NOMO-1 (cell line): ENCODE measurements at regions not wholly inside any gene's neighbourhood (a gene's known extent, or its start where the extent isn't known, plus 50 kb on each side); places are given as distances from the start of the nearest gene placed in this dataset.
A peak's percentile ranks its signal among the peaks of the same experiment; 100 is the strongest.
"Not testable (repeated sequence)": the region's sequence is repeated elsewhere in the genome, so short reads cannot be mapped to it uniquely, and the experiment has no call there.

ENCODE experiments used
- DNase-seq, 2 experiments: peaks; one replicate each; lab custom pipeline; 2025; ENCODE audit not compliant: unreplicated experiment in 2 of 2; lab: John Stamatoyannopoulos, UW

DNA sequence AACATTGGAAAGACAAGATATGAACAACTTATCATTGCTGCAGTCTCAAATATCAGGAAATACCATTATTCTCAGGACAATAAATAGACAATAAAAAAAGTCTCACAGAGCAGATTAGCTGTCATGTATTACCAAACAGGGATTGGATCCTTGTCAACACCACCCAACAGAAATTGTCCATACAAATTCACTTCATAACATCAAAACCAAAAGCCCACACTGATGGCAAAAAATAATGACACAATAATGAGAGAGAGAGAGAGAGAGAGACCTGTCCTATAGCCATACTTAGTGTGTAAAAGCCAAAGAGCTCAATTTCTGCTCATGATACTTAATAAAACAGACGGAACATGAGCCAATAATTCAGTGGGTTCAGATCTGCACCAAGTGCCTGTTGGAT lies 96.5 kb downstream of the PPIAL4G start:
- no peak for DNase-seq

DNA sequence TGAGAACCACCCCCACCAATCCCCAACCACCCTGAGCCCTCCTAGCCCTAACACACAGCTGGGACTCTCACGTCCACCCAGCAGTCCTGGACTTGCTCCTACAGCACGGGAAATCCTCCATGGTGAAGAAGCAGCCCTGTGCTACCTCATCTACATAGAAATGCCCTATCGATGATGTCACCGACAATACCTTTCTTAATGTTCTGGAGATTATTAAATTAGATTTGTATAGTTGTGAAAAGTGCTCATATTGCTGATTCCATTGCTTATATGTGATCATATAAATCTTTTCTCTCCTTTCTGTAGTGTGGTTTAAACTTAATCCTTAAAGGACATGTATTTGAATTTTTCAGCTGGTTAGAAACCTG lies 97.1 kb downstream of the PPIAL4G start:
- DNase-seq: not testable (repeated sequence)

DNA sequence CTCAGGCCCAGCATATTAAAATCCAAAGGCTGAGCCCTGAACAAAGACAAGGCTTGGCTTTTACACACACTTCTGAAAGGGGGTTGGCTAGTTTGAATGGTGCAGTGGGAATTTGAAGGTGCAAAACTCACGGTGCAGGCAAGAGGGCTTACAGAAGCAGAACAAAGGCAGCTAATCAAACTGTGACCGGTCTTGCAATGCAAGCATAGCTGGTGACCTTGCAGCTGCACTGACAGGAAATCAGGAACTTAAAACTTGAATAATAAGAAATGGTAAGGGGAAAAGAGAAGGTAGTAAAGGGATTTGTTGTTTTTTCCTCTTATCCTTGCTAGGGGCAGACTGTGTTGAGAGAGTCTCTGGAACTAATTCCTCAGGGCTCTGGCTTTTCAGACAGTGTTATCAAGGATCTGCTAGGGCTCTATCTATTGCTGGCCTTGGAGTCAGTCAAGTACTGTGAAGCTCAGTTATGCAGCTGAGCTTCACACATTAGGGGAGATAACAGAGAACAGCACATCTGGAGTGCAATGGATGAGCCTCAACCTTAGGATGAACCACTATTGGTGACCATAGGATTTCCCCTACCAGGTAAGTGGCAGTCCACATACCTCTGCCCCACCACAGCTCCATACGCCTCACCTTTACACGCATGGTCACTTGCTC lies 97.6 kb downstream of the PPIAL4G start:
- DNase-seq: peak in 1 of 2 experiments; percentile 35

DNA sequence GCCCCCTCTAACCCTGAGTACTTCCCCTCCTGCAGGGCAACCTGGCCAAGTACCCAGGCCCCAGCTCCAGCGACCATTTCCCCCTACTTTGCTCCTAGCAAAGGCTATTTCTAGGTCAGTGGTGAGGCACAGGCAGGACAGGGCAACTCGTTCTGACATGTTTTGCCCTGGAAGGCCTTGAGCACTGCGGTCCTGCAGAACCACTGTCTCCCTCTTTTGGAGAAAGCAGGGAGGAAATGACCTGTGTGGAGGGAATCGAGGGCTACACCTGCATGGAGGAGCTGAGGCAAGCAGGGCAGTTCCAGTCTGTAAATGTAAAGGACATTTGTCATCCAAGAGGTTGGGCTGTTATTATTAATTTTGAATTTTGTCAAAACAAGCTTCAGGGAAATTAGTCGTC lies 99.1 kb downstream of the PPIAL4G start:
- no peak for DNase-seq

DNA sequence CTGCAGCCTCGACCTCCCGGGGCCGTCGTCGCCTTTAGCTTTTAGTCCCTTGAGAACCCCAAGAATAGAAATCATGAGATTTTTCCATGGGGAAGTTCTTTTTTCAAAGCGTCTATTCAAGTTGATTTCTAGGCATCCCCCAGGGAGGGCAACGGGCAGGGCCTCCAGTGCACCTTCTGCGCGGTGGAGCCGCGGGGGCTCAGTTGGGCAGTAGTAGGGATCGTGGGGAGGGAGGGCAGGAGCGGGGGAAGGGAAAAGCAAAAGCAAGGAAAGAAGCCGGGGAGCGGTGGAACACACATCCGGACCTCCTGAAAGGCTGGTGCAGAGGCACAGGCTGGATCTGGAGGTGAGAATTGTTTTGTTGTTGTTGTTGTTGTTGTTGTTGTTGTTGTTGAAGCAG lies 103.4 kb downstream of the PPIAL4G start:
- no peak for DNase-seq

DNA sequence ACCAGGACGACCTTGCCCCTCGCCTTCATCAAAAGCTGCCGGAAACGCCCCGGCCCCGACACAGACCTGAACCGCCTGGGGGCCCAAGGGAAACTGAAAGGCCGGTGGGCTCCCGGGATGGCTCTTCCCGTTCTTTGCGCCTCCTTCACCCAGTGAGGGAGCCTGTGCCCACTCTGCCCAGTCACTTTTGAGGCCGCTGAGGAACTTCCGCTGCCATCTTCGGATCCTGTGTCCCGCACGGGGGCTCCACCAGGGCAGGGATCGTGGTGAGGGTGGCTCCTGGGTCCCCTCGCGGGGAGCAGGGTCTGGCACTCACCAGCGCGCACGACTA lies 104.0 kb downstream of the PPIAL4G start:
- DNase-seq: no peak

DNA sequence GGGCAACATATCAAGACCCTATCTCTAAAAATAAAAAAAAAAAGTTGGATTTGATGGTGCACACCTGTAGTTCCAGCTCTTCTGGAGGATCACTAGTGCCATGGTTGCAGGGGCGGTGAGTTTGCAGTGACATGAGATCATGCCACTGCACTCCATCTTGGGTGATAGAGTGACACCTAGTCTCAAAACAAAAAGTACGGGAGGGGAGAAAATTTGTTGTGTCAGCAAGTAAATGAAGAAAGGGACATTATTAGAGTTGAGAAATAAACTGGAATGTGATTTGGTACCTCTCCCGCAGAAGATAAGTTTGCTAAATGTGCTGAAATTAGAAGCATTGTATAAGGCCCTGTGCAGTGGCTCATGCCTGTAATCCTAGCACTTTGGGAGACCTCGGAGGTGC lies 105.1 kb downstream of the PPIAL4G start:
- DNase-seq: not testable (repeated sequence)

DNA sequence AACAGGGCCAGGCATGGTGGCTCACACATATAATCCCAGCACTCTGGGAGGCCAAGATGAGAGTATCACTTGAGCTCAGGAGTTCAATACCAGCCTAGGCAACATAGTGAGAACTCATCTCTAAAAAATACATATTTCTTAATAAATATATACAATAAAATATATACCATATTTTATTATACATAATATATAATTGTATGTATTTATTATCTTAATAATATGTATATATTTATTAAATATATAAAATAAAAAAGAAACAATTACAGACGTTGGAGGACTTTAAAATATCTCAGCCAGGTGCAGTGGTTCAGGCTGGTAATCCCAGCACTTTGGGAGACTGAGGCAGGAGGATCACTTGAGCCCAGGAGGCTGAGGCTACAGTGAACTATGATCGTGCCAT lies 106.1 kb downstream of the PPIAL4G start:
- not testable (repeated sequence) for DNase-seq

DNA sequence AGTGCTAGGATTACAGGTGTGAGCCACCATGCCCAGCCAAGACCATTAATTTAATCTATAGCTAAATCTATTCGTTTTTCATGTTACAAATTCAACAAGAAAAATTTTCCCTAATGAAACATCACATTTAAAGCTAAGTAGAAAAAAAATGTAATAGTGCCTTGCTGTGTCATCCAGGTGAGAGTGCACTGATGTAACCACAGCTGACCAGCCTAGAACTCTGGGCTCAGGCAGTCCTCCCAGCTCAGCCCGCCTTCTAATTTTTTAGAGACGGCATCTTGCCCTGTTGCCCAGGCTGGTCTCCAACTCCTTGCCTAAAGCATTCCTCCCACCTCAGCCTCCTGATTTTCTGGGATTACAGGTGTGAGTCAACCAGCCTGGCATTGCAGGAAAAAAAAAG lies 109.0 kb downstream of the PPIAL4G start:
- no peak for DNase-seq

DNA sequence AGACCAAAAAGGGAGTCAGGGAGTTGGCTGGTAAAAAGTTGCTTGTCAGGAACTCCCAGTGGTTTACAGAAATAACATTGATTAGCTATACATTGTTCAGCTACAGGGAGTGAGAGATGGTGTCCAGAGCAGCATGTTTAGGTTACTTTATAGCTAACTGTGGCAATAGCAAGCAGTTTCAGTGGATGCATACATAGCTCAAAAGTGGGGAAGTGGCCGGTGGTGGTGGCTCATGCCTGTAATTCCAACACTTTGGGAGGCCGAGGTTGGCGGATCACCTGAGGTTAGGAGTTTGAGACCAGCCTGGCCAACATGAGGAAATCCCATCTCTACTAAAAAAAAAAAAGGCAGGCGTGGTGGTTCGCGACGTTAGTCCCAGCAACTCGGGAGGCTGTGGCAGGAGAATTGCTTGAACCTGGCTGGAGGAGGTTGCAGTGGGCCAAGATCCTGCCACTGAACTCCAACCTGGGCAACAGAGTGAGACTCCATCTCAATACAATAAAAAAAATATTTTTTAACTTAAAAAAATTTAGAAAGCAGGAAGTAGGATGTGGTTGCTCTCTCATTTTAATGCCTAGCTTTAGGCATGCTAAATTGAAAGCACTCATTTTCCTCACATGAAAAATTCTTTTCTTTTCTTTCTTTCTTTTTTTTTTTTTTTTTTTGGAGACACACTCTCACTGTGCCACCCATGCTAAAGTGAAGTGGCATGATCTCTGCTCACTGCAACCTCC lies 109.7 kb downstream of the PPIAL4G start:
- DNase-seq: no peak

DNA sequence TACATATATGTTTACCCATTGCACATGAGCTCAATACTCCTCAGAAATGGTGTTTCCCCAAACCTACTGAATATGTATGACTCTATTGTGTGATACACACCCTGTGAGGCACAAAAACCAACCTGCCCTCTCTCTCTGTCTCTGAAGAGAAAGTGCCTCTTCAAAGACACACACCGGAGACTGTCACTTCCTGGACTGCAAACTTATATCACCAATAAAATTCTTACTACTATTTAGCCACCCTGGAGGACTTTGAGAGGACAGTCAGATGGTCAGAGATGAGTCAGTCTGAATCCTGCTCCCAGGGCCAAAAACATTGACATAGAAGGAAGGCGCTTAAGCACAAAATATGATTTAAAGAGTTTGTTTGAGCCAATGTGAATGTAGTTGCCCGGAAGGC lies 110.4 kb downstream of the PPIAL4G start:
- DNase-seq: no peak

DNA sequence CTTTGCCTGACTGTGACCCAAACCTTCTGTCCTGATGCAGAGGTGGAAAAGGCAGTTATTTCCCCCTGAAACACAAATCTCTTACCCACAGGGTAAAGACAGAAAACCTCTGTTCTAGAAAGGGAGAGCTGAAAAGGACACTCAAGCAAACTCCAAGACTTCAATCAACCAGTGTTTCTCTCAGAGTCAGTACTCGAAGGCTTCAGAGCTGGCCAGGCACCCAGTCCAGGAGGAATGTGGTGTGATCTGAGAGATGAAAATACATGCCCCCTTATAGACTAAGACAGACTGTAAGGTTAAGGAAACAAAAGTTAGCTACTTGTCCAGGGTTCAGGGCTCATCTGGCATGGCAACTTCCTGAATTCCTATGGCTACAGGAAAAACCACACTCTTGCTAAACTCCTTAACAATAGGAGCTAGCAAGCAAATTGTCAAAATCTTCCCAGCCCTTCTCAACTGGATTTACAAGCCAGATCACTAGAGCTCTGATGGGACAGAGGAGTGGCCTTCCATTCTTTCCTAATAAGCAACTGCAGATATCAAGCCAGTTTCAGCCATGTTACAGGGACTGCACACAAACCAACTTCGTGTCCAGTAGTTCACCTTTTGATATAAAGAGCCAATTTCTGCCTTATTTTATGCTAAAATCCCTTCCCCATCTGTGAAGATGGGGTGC lies 110.9 kb downstream of the PPIAL4G start:
- DNase-seq: not testable (repeated sequence)

DNA sequence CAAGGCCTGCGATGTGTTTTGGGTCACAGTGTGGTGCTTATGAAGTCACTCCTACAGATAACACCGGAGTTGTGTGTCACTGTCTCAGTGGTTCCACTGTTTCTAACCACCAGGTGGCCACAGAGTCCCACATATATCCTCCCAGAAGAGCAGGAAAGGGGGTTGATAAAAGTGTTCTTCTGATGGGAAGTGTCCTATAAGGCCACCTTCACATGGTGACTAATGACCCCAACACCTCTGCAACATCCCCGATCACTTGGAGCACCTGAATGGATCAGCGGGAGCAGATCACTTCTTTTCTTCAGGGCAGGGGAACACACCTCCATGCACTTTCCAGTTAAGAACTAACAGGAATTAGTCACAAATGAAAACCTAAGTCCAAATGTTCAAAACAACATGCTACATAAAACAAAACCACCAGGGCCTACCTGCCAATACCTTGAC lies 111.5 kb downstream of the PPIAL4G start:
- DNase-seq: peak in 1 of 2 experiments; percentile 70

DNA sequence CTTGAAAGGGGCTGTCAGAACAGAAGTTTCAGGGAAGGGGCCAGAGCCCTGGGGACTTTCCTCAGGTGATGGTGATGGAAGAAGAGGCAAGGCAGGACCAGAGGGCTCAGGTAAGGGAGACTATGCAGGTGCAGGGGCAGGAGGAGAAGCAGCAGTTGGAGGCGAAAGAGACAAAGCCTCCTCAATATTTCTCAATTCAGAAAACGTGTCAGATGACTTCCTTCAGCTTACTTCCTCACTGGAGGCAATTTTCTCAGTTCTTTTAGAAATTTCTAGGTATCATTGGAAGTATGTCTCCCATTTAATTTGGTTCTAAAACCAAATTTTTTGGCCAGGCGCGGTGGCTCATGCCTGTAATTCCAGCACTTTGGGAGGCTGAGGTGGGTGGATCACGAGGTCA lies 112.4 kb downstream of the PPIAL4G start:
- DNase-seq: peak; percentile 24 to 57

DNA sequence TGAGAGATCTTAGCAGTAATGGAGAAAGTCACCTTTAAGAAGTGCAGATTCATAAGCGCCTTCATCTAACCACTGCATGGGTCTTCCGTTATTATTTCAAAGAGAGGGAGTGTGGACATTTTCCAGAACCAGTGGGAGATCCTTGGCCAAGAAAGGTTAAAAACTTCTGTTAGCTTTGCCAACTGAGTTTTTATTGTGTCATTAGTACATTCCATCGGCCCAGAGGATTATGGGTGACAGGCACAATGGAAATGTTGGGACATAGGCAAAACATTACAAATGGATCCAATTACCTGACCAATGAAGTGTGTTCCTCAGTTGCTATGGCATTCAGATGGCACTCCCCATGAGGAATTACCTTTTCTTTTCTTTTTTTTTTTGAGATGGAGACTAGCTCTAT lies 115.5 kb downstream of the PPIAL4G start:
- DNase-seq: no peak

DNA sequence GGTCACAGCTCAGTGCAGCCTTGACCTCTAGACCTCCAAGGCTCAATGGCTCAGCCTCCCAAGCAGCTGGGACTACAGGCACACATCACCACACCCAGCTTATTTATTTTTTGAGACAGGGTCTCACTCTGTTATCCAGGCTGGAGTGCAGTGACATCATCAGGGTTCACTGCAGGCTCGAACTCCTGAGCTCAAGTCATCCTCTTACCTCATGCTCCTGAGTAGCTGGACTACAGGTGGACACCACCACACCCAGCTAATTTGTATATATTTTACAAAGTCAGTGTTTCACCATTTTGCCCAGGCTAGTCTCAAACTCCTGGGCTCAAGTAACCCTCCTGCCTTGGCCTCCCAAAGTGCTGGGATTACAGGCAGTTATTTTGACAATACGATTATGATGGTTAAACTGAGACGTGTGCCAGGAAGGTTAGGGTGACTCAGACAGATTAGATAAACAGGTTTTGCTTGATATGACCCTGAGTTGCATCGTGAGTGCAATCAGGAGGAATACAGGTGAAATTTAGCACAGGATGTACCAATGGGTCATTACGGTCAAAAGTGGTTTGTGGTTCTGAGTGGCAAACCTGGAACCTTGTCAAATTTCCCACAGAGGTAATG lies 116.9 kb downstream of the PPIAL4G start:
- DNase-seq: not testable (repeated sequence)

DNA sequence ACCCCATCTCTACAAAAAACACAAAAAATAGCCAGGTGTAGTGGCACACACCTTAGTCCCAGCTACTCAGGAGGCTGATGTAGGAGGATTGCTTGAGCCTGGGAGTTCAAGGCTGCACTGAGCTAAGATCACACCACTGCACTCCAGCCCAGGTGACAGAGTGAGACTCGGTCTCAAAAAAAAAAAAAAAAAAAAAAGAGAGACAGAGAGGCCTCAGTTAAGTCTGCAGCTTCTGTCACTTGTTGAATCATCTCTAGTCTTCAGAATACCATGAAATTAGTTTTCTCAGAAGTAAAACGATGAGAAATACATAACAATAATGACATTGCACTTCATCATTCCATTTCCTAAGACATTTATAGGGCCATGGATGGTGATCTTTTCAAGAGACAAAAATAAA lies 118.0 kb downstream of the PPIAL4G start:
- DNase-seq: not testable (repeated sequence)

DNA sequence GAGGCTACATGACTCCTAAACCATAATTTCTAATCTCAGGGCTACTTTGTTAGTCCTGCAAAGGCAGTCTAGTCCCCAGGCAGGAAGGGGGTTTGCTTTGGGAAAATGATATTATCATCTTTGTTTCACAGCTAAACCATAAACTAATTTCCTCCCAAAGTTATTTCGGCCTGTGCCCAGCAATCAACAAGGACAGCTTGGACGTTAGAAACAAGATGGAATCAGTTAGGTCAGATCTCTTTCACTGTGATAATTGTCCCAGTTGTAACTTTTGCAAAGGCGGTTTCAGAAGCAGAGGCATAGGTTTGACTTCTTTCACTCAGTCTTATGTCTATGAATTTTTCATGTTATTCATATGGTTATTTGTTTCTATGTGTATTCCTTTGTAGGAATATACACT lies 119.1 kb downstream of the PPIAL4G start:
- not testable (repeated sequence) for DNase-seq

DNA sequence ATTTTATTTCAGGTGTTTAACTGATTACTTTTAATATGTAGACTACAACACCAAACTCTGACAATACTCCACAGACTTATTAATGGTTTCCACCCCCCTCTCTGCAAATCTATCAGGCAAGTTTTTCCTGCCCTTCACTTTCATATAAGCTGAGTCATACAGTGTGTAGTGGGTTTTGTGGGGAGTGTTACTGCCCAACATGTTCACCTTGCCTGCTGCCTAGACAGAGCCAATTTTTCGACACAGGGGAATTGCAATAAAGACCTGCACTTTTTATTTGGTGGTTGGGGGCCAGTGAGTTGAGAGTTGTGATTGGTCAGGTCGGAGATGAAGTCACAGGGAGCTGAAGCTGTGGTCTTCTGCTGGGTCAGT lies 119.7 kb downstream of the PPIAL4G start:
- no peak for DNase-seq

DNA sequence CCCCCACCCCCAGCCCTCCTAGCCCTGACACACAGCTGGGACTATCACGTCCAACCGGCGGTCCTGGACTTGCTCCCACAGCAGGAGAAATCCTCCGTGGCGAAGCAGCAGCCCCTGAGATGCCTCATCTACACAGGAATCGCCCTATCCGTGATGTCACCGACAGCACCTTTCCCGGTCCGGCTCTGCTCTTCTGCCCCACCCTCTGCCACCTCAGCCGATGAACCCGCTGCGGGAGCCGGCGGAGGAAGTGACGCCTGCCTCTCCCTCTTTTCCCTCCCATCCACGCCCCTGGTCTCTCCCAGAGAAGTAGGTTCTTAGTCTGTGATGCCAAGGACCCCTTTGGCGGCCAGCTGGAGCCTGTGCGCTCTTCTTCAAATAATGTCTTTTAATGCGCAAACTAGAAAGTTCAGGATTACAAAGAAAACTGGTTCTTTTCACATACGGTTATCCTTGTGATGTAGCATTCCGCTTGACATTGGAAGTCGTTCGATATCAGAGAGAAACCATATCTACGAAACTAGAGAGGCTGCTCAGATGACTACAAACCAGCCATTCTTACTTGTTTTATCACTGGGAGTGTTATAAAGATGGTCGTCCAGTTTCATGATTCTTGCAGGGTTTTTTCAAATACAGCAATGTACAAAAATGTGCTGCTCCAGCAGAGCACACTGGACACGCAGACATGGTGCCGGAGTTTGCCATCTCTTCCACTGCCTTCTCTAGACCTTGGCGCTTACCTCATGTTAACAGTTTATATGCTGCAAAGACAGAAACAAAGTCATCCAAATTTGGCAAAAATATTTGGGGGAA lies 120.3 kb downstream of the PPIAL4G start:
- no peak for DNase-seq

DNA sequence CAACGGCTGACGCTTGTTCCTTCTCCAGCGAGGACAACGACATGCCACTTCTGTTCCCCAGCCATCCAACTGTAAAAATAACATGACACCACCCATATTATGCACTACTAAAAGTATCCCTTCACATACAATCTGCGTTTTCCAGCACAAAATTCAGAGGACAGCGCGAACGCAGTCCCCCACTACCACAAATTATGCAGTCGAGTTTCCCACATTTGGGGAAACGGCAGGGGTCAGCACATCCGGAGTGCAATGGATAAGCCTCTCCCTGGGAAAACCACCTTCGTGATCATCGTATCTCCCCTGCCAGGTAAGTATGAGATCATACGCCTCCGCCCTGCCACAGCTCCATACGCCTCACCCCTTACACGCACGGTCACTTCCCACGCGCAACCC lies 120.9 kb downstream of the PPIAL4G start:
- no peak for DNase-seq
